Umbilical cord (tissue), 1 donor: ENCODE measurements at regions not wholly inside any gene's neighbourhood (a gene's known extent, or its start where the extent isn't known, plus 50 kb on each side); places are given as distances from the start of the nearest gene placed in this dataset.

Source experiments
- DNase-seq: peaks from one replicate; pipeline ENCODE4 v3.0.0-alpha.2; 2015; ENCODE audit warnings: low spot score

DNA sequence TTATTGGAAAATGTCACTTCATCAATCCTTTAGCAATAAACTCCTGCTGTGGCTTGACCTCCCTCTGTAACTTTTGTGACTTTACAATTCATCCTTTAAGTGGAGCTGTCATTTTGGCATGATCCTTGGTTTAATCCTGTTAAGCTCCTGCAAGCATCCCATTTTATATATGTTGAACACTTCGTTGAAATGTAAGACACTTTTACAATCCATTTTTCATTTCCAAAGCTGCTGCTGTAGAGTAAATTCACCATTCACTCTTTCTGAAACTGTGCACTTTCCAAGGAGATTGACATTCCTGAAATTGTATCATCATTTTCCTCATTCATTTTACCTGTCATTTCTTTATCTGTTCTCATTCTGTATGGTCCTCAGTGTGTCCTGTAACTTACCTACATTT lies 1003.2 kb upstream of the GOT2 start:
- DNase-seq, result no peak

DNA sequence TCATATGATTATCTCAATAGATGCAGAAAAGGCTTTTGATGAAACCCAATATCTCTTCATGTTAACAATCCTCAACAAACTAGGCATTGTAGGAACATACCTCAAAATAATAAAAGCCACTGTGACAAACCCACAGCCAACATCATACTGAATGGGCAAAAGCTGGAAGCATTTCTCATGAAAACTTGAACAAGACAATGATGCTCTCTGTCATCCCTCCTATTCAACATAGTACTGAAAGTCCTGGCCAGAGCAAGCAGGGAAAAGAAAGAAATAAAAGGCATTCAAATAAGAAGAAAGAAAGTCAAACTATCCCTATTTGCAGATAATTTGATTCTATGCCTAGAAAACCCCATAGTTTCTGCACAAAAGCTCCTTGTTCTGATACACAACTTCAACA lies 999.2 kb upstream of the GOT2 start:
- no peak for DNase-seq

DNA sequence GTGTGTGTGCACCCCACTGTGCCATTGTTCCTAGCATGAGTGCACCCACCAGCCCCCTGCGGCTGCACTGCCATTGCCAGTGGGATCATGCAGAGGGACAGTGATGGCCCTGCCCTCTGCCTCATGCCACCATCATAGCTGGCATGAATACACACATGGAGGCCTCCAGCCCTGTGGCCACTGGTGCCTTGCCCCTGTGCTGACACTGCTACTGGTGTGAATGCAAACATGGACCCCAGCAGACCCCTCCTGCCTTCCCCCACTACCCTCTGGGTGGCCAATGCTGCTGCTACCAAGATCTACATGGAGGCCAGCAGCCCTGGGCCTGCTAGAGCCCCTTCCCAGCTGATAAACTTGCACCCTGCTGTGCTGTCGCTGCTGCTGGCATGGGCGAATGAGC lies 995.5 kb upstream of the GOT2 start:
- DNase-seq, result no peak

DNA sequence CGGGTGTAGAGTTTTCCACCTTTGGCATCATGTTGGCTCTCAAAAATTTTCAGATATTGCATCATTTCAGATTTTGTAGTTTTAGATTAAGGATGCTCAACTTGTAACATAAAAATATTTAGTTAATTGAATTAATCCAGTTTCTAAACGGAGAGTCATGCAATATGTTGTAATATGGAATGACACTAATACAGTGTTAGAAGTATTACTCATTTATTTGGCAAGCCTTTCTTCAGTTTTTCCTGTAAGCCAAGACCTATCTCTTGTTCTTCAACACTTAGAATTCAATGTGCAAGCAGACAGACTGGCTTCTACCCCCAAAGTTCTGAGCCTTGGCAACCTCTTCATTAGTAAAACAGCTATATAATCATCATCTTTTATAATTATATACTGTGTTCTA lies 985.0 kb upstream of the GOT2 start:
- no peak for DNase-seq

DNA sequence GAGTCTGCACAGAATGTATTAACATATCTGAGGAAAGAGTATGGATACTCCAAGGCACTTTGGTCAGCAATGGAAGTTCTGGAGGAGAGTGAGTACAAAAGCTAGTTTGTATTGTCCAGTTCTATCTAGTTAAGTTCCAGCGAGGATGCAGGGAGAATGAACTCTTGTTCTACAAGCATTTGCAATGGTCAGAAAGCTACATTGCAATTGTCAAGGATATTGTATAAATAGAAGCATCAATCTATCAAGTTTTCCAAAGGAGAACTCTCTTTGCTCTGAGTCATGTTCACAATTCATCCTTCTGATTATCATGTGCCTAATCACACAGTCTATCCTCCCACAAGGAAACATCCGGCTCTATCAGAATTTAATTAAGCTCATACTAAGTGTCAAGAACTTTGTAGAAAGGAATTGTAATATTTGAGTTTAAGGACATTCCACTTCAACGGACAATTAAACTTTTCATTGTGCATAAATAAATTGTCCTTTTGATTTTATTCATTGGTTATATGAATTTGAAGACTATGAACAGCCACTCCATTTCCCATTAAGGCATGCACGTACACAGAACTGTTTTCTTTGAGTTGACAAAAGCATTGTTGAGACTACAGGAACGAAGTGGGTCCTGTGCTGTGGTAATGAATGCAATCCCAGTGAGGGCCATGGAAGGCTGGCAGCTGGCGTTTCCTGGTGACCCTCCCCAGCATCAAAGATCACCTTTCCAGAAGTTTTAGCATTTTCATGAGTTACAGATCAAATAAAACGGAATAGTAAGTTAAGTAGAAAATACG lies 973.5 kb upstream of the GOT2 start:
- no peak for DNase-seq

DNA sequence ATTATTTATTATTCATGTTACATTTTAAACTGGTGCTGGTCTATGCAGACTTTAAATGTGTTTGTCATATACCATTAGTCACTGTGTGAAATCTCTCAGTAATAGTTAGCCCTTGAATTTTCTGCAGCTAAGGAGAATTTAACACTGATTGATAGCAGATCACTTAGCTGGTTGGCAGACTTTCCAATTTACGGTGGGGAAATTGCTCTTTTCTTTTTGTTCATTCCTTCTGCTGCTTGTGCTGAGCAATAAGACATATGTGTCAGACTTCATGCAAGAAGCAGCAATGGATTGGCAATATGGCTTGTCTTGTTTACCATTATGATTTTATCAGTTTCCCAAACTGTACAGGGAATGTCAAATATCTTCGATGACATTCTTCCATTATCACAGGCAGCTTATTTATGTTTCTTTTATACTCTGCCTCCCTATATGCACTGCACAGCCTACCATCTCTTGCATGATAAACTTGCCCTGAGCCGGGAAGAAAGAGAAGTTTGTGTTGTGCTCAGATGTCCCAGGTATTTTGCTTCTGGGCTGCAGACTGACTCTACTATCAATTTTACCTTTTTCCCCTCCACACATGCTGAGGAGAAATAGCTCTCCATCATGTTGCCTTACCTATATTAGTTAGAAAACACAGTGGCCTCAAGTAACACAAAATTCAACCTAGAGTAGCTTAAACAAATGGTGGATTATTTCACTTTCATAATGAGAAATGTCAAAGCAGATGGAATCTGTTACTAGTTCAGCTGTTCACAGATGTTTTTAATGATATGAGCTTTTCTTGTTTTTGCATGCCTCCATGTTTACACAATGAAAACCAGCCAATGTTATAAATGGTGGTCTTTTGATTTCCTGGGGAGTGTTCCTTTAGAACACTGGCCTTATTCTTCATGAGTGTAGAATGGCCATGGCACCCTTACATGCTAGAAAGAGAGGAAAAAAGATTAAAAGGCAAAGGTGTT lies 968.1 kb upstream of the GOT2 start:
- peak; percentile 23 for DNase-seq

DNA sequence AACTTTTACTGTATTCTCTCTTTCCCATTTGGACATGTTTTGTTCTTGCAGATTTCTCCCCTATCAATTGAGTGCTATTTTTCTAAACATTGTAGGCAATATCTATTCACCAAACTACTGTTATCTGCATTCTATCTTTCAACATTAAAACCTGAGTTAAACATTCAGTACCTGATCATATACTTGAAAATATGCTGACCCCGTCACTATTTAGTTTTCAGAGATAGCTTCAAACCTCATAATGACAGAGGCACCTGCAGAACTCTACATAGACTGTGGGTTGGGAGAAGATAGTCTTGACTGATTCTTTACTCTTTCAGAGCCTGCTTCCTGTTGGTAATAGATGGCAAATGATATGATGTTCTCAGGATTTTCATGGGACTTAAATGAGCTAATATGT lies 965.7 kb upstream of the GOT2 start:
- no peak for DNase-seq

DNA sequence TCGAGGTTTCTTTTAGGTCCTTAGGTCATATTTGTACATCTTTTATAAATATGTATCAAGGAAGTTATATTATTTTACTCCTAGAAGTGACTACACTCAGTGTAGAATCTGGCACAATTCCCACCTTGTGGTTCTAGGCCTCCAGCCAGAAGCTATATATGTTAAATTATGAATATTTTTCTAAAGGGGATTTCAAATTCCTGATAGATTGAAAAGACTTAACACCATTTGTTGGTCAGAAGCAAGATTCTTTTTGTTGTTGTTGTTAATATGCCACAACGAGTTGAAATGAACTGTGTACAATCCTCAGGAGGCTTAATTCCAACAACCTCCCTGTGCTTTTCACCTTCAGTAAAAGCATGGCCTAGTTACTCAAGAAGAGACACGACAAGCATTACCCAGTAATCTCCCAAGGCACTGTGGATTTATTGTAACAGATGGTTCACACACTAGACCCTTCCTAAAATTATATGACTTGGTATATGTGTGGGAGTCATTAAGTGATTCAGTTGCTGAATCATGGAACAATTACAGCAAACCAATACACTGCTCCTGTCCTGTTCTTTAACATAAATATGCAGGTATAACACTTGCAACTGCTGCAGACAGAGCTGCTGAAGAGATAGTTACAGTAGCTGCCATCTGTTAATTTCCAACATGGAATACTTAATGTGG lies 964.4 kb upstream of the GOT2 start:
- peak; percentile 27 for DNase-seq

DNA sequence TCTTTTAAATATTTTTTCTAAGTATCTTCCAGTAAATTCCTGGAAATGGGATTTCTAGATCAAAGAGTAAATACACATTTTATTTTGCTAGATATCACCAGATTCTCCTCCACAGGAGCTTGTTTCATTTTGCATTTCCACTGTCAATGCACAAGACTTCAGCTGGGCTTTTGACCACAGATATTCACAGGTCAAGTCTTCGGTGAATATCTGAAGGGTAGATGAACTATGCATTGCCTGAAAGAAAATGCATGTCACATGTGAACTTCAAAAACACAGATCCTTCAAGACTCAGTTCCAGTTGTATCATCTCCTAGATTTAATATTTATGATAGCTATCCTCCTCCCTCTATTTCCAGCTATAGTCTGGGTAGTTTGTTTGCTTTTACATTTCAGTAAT lies 963.6 kb upstream of the GOT2 start:
- peak; percentile 35 for DNase-seq

DNA sequence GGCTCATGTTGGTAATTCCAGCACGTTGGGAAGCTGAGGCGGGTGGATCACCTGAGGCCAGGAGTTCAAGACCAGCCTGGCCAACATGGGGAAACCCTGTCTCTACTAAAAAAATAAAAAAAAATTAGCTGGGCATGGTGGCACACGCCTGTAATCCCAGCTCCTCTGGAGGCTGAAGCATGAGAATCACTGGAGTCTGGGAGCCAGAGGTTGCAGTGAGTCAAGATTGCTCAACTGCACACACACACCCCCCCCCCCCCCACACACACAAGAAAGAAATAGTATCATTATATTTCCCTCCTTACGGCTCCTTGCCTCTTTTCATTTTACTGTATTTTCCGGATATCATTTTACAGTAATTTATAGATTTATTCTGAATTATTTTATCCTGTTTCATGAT lies 963.1 kb upstream of the GOT2 start:
- no peak for DNase-seq

DNA sequence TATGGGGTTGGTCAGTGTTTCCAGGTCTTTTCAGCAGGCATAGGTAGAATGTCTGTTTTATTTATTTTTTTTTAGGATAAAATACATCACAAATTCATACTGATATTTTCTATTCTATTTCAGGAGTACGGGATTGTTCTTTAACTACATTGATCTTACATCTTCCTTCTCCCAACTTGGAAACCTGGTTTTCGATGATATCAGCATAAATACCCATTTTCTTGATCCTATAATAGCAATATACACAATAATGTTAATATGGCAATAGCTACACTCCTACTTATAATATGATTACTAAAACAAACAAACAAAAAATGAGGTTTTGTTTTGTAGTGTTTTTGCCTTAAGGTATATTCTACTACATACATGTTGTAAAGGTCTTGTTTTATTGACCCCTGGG lies 962.4 kb upstream of the GOT2 start:
- no peak for DNase-seq

DNA sequence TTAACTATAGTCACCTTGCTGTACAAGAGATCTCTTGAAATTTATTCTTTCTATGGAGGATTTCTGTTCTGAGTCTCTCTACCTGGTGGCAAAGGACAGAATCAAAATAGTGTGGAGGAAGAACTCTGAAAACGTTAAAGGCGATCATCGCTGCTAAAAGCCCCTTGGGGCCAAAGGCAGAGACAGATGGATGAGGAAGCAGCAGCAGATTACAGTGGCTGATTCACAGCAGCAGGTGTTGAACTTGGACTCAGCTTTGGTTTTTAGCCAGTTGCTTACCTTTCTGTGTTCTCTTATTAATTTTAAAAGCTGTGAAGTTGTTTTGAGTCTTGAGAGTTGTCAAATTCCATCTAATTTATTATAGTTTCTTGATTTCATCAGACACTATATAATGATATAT lies 956.1 kb upstream of the GOT2 start:
- DNase-seq, result no peak

DNA sequence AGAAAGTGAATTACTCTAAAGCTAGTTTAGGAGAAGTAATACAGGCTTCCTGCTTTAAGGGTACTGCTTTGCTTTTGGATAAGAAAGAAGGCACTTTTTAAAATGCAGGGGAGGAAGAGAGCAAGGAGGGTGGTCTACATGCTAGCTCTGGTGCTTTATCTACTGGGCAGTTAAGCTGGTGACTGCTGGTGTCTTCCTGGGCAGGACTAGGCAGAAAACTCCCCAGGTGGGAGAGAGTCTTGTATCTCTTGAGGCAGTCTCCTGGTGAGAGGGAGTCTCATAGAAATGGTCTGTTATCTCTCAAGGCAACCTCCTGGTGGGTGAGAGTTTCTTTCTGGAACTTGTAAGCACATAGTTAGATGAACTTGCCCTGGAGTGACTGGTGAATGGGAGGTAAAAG lies 953.9 kb upstream of the GOT2 start:
- no peak for DNase-seq

DNA sequence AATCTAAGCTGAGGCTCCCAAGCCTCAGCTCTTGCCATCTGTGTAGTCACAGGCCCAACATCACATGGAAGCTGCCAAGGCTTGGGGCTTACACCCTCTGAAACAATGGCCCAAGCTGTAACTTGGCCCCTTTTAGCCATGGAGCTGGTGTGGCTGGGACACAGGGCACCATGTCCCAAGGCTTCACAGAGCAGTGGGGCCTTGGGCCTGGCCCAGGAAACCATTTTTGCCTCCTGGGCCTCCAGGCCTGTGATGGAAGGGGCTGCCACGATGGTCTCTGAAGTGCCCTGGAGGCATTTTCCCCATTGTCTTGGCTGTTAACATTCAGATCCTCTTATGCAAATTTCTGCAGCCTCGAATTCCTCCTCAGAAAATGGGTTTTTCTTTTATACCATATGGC lies 952.3 kb upstream of the GOT2 start:
- no peak for DNase-seq

DNA sequence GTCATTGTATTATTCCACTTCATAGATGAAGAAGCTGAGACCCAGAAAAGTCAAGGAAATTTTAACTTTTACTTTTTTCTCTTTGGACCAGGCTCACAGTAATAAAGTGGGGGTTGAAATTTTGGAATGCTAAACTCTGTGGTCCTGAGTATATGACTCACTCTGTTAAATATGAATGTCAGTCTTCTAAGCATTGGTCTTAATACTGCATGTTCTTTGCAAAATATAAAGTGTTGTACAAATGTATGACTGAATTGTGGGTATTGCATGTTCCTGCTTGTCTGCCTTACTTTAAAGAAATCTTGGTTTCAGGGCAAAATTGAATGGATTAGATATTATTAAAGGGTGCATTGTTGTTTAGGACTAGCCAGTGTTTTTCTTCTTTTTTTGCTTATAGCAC lies 950.8 kb upstream of the GOT2 start:
- DNase-seq, result no peak

DNA sequence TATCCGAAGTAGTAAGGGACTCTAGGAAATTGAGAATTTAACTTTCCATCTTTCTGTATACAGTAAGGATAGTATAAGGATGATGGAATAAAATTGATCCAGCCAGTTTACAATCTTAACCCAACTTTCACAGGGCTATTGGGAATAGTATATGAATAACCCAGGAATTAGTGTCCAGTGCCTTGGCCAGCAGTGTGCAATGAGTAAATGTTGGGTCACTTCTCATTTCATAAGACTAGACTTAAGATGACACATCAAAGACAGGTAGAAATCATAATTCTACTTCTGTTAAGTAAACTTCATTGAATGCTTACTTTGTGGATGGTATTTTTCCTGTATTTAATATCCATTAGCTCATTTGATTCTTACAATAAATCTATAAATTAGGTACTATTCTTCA lies 949.6 kb upstream of the GOT2 start:
- DNase-seq, result no peak

DNA sequence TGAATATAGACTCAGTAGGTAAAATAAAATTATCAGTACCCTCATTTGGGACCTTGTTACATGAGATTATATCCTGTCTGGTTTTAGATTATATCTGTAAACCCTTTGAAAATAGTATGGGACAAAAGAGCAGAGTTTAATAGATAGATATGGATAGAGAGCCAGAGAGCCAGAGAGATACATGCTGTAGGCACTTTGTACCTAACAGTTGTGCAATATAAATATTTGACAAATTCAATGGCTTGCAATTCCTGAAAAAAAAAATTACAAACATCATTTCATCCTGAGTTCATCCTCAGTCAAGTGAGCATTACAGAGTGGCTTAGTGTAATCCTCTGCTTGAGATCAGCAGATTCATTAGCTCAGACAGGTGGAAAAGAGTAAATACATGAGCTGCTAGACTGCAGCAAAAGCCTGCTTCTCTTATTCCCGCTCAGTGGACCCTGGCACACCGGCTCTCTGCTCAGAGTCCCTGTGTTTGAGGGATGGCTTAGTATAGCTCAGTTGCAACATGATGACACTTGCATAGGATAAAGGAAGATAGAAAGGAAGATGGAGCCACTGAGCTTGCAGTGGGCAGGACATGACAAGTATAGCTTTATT lies 931.6 kb upstream of the GOT2 start:
- DNase-seq, result peak; percentile 7

DNA sequence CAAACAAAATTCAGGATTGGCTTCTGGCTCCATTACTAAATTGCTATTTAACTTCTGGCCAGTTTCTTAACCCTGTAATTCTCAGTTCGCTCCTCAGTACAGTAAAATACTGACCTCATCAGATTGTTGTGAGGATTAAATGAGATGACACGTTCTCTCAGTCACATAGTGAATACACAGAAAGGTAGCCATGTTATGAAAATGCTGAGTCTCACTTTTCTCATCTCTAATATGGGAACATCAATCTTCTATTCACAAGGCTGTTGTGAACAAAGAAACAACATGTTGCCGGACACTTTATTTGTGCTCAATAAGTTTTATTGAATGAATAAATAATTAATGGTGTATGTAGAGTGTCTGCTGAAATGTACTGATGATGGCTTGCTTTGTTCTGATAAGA lies 924.5 kb upstream of the GOT2 start:
- DNase-seq, result no peak

DNA sequence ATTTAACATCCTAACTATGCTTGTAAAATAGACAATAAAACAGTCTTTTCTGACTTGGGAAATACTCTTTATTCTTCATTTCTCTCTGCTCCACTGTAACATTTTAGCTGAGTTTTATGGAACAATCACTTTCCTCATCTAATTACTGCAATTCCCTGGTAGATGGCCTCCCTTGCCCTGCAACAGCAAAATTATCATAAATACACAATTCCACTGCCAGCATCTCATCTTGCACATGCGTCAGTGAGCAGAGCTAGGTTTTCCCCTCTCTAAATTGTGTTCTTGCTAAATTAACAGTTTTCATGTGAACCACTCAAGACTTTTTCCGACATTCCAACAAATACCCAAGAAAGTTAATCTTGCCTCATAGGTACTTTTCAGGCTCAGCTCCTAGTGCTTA lies 920.9 kb upstream of the GOT2 start:
- no peak for DNase-seq

DNA sequence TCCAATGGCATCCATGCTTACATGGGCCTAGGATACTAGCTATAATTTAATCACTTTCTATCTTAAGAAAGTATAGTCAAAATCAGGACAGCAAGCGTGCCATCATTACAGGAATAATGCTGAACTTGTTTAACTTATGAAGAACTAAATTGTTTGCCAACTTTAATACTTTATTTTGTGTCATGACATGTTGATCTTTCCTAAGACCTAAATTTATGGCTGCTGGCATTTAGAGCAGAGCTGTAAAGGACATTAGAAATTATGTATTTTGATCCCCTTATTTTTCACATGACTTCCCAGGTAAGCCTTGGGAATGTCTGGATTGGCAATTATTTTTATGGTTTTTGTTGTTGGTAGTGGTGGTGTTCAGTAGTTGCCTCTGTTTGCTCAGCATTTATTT lies 920.3 kb upstream of the GOT2 start:
- DNase-seq, result no peak

DNA sequence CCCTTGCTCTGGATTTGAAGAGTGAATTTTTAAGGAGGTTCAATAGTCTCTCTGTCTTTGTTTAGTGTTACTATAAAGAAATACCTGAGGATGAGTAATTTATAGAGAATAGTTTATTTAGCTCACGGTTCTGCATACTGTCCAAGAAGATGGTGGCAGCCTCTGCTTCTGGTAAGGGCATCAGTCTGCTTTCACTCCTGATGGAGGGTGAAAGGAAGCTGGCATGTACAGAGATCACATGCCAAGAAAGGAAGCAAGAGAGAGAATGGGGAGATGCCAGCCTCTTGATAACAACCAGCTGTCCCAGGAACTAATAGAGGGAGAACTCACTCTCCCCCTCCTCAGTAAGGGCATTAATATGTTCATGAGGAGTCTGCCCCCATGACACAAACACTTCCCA lies 917.5 kb upstream of the GOT2 start:
- no peak for DNase-seq

DNA sequence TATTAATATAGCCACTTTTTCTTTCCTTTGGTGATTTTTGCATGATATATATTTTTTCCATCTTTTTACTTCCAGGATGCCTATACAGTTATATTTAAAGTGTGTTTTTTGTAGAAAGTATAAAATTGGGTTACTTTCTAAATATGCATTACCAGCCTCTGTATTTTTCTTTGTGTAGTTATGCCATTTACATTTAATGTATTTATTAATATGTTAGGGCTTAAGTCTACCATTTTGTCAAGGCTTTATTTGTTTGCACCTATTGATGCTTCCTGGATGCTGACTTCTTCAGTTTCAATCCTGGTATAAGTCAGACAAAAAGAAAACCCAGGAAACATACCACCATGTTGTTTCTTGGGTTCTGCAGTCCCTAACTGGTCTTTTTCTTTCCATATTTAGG lies 911.1 kb upstream of the GOT2 start:
- DNase-seq, result no peak
